ENCODE measurements at regions not wholly inside any gene's neighbourhood (a gene's known extent, or its start where the extent isn't known, plus 50 kb on each side); places are given as distances from the start of the nearest gene placed in this dataset.

DNA sequence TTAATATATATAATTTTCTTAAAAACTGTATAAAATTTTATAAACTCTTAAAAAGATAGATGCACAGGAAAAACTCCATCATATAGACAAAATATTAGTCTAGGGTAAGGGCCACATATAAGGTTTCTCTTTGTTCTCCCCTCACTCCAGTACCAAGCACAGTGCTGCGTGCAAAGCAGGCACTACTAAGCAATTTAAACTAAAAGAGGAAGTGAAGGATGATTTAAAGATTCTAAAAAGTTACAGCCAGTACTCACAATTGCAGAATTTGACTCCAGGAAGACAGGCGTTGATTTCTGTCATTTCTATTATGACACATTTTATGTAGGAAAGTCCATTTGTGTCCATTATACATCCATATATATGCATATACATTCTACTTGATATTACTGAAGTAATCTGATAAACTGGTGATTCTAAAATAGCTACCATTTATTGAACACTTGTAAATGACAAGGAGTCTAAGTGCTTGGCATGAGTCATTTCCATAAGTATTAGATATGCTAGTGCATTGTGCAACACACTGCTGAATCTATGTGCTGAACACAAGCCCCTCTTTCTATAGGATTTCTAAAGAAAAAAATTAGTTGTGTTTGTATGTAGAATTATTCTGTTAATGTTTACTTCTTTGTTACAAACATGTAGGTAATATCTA lies 785.5 kb upstream of the ARRDC4 start:
- no peak for DNase-seq (ENCODE audit: low spot score)

DNA sequence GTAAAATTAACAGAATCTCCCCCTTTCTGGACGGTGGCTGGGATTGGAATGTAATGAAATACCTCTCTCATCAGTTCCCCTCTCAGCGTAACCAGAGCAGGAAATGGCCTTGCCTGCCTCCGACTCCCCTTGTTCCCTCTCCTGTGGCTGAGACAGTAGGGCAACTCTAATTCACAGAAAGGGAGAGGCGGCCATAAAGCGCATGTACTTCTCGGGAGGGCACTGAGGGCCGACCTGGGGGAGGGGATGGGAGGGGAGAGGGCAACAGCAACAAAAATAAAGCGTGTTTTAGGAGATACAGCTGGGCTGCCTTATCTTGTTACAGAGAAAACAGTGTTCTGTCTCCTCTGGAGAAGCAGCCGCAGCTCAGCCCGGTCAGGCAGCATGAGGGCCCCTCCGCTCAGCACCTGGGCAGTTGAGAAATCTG lies 783.3 kb upstream of the ARRDC4 start:
- DNase-seq (ENCODE audit: low spot score), result peak; percentile 31

DNA sequence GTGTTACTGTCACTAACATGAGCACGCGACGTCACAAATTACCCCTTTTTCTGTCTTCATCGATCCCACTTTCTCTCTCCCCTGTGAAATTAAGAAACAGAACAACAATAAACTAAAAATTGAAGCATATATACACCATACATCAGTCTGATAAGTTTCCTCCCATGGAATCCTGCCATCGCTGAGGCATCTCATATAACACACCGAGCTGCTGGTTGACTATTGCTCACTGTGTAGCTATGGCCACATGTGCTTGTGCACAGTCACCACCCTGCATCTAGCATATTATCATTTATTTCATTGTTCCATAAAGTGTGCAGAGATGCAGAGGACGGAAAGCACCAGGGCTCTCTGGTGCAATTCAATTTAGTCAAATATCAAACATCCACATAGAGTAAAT lies 777.9 kb upstream of the ARRDC4 start:
- DNase-seq (ENCODE audit: low spot score), result no peak

DNA sequence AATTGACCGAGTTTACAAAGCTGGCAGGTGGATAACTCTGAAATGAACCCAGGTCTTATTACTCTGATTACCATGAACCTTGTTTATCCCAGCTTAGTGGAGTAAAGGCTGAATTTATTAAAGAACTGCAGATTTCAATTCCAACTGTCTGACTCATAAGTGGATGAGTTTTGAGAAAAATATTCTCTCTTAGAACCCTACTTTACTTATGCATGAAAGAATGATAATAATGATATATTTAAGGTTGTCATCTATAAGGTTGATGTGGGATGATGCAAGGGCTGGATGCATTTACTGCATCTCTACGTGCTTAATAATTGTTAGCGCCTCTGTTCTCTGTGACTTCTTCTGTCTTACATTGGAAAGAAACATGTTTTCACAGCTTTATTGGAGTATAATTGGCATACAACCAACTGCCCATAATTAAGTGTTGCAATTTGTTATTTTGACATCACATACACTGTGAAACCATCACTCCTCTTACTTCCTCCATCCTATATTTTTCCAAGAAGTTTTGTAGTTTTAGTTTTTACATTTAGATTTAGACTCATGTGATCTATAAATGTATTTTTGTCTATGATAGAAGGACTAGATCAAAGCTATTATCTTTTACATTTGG lies 771.2 kb upstream of the ARRDC4 start:
- DNase-seq (ENCODE audit: low spot score), result no peak

DNA sequence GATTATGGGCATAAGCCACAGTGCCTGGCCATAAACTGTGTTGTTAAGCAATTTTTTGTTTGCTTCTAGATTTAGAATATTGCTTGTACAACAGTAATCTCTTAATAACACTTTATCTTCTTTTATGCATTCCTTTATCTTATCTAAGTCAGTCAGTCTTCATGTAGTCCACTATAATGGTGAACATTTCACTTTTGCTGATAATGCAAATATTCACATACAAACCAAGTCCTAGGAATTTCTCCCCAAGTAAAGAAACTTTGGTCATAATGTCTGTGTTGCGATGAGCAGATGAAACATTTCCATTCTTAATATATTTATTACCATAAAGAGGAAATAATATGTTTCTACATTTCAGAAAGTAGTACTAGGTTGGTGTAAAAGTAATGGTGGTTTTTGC lies 765.8 kb upstream of the ARRDC4 start:
- DNase-seq (ENCODE audit: low spot score), result no peak

DNA sequence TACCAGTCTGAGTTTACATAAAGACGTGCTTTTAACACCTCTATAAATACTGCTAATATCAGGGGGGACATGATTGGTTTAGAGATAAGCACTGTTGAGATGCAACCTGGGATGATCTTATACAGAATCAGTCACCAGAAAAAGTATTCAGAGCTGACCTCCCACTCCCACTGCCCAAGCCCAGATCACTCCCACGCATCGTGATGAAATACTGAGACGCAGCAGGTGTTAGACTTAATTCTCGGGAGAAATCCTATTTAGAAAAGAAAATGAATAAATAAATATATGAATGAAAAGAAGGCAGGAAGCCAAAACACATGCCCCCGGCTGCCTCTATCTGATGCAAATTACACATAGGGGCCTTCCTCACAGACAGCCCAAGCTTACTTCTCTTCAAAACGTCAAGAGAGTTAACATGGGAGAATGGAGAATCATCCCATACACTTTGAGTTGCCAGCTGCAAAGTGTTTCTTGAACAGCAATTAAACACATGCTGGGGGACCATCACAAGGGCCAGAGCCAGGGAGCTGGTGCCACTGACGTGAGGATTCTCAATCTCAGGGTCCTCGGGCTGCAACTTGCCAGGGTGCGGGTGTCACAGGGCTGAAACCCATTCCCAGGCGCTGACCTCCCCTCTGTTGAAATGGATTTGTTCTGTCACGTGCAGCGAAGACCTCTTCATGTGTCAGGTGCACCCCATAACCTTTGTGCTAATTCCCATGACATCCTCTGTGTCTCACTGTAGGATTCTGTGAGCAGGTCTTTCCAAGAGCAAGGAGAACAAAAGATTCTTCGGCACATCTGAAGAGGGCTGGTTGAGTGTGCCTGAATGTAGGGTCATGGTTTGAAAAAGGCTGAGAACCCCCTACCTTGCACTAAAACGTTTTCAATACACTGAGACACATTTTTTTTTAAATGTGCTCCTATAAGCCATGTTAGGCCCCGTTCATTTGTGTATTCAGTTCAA lies 764.2 kb upstream of the ARRDC4 start:
- DNase-seq (ENCODE audit: low spot score), result peak; percentile 10

DNA sequence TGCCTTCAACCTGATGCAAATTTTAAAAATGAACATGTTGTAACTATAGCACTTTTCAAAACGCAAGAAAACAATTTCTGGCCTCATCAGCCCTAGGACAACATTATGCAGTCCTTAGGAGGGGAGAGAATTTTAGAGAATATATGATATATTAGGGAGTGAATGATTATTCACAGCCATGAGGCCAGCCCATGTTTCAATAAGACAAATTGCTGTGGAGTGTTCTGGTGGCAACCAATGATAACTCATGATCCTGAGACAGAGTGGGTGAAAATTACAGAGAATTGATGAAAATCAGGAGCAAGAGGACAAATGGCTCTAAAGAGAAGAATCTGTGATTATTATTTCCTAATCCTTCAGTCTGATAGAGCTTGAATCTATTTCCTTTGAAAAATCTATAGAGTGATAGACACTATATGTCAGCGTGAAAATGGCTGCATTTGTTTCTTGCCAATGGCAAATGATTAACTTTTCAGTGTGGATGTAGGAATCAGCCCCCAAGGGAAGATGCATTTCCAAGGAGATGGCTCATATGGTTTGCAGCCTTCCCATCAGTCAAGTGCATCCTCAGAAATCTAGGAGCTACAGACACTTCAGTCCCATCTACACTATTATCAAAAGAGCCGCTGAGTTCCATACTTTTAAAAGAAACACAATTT lies 761.0 kb upstream of the ARRDC4 start:
- no peak for DNase-seq (ENCODE audit: low spot score)

DNA sequence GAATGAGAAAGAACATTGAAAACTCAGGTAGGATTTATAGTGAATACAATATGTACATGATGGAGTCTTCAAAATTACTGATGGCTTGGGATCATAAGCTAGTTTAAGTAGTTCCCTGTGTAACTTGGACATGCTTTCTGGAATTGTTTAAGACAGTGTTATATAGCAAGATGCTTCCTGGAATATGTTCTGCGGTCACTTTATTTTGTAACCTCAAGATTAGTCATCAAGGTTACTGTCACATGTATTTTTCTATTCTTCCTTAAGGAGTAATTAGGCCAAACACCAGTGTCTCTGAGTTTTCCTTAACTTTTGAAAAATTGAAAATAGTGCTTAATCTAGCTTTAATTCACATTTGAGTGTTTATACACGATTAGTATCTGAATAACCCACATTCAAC lies 760.3 kb upstream of the ARRDC4 start:
- no peak for DNase-seq (ENCODE audit: low spot score)

DNA sequence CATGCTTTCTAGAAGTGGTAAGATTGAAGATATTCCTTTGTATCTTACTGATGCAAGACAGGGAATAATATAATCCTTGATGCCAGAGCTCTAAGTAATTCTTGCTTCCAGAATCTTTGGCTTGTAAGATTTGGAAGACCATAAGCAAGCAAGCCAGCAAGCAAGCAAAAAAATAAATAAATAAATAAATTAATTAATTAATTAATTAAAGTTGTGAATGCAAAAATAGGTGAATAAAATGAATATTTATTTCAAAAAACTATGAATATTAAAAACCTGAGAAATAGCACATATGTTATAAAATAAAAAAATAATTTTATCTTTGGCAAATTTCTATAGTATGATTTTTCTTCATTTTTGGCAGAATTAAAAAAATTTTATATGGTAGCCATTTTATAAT lies 750.2 kb upstream of the ARRDC4 start:
- no peak for DNase-seq (ENCODE audit: low spot score)

DNA sequence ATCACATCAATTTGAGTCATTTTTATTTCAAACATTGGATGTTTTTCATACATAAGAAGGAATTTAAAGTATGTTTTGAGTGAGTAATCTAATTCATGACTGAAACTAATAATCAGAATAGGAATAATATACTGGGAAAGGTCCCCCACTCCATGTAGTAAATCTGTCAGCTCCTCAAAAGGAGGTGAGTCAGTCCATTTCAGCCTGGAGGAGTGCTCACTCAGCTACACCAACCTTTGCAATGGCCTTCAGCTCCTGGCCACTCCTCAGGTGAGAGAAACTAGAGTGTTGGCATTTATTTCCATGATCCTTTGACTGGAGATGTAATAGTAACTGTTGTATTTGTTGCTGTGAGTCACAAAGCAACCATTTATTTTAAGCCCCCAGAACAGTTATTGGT lies 744.9 kb upstream of the ARRDC4 start:
- DNase-seq (ENCODE audit: low spot score), result no peak

DNA sequence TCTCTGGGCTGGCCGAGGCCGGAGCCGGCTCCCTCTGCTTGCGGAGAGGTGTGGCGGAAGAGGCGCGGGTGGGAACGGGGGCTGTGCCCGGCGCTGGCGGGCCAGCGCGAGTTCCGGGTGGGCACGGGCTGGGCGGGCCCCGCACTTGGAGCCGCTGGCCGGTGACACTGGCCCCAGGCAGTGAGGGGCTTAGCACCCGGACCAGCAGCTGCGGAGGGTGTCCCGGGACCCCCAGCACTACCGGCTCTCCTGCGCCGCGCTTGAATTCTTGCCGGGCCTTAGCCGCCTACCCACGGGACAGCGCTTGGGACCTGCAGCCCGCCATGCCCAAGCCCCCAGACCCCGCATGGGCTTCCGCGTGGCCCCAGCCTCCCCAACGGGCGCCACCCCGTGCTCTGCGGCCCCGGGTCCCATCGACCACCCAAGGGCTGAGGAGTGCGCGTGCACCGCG lies 736.3 kb upstream of the ARRDC4 start:
- DNase-seq (ENCODE audit: low spot score), result no peak

DNA sequence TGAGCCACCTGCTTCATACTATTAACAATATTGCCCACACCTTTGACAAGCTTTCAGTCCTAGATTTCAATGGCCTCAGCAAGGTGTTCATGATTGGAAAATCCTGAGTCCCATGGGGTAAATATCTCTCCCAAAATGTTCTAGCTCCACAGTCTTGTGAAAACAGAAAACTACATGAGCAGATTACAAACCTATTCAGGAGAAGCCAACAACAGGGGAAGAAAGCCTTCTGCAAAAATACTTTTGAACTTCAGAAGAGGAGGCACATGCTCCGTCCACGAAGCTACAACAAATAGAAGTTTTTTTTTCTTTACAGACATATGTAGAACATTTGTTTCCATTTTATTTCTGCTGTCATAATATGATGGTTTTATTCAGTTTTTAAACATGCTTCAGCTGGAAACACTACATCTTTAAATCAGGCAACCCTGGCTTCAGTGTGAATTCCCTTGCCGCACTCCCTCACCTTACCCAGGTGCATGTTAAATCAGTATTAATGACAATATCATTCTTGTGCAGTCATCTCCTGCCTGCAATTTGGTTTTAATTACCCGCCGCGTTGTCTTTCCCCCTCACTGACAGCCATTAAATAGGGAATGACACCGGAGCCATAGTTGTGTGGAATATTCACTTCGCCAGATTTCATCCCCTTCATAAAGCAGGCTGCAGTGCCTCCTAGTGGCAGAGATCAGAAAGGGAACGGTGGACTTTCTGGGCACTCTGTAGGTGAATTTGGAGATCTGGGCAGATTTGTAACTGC lies 725.5 kb upstream of the ARRDC4 start:
- DNase-seq (ENCODE audit: low spot score), result peak; percentile 71

DNA sequence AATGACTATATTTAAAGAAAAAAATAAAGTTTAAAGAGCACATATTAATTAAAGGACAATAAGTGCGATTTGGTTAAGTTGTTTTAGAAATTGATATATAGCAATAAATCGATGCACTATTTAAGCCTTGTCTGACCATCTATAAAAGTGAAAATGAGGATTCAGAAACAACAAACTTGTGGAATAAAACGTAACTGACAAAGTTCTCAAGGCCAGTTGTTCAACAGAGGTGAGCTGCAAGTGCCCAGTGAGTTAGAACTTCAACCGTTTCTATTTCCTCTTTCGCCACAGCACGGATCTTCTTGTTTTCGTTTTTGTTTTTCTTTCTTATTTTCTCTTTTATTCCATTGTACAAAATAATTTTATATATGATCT lies 724.9 kb upstream of the ARRDC4 start:
- DNase-seq (ENCODE audit: low spot score), result no peak

DNA sequence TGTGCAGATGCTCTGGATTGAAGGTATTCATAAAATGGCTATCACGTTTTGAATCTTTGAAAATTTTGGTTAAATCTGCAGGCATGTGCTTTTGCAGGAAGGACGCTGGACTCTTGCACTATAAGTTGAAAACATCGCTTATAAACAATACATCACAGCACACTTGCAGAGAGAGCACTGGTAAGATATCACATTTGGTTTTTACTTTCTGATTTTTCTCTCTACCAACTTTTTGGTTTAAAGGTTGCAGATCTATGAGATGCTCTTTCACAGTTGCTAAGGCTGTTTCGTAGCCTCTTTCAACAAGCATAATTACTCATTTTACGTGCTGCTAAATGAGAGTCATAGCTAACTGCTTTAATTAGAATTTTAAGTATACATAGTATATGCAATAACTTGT lies 724.4 kb upstream of the ARRDC4 start:
- DNase-seq (ENCODE audit: low spot score), result no peak

DNA sequence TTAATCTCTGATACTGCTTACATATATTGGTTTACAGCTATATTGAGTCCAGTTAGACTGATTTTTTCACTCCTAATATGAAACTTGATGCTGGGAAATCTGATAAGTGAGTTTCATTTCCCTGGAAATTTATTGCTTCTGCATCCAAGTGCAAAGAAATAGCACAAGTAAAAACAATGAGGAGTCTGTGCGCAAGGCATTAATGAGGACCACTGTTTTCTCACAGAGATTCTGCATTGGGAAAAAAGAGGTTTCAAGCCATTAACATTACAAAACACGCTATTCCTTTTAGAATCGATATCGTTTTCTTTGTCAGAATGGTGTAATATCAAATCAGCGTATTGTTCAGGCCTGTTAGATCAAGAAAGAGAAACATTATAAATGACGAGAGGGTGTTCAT lies 723.3 kb upstream of the ARRDC4 start:
- no peak for DNase-seq (ENCODE audit: low spot score)

DNA sequence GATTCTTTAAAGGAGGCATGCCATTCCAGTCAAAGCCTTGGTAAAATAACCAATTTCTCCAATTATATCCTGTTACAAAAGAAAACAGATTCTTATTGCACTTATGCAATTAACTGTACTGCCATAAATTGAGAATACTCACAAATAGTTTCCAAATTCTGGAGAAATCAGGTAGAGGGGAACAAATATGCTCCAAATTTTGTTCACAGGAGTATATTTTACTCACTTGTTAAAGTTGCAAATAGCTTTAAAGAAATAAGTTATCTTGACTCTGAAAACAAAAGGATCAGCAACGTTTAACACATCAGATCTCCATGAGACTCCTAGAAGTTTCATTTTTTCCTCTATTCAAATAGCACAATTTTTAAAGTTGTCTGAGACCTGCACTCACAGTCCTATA lies 712.1 kb upstream of the ARRDC4 start:
- no peak for DNase-seq (ENCODE audit: low spot score)

DNA sequence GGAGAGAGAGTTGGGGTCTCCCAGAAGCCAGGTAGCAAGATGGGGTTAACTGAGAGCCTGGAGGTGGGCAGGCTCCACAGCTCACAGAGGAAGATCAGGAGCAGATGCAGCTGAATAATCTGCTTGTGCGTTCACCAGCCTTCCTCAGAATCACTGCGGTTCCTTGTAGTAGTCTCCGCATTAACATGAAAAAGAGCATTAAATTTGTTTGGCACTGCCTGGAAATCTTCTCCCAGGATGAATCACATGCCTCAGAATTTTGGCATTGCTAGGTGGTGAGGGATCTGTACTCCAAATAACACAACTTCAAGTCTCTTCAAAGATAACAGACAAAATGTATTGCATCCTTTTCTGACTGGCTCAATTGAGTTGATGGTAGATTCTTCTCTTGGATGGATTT lies 700.6 kb upstream of the ARRDC4 start:
- DNase-seq (ENCODE audit: low spot score), result no peak

DNA sequence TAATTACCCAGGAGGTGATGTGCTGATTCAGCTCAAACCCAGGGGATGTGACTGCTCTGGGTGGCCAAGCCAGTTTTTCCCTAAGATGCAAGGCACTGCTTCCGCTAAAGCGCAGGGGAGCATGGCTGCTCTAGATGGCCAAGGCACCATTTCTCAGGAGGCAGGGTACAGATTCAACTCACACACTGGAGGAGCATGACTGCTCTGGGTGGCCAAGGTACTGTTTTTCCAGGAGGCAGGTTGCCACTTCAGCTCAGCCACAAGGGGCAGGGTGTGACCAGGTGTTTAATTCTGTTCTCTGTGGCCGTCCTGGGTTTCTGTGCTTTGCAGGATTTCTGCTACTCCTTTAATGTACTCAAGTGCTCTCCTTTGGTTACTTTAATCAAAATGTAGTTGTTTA lies 659.3 kb upstream of the ARRDC4 start:
- DNase-seq (ENCODE audit: low spot score), result no peak

DNA sequence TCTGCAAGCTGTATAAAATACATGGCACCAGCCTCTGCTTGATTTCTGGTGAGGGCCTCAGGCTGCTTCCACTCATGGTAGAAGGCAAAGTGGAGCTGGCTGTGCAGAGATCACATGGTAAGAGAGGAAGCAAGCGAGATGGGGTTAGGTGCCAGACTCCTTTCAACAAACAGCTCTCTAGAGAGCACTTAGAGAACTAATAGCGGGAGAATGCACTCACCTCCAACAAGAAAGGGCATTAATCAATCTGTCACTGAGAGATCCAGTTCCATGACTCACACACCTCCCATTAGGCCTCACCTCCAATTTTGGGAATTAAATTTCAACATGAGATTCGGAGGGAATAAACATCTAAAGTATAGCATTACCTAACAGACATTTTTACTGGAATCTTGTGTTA lies 644.1 kb upstream of the ARRDC4 start:
- DNase-seq (ENCODE audit: low spot score), result no peak

DNA sequence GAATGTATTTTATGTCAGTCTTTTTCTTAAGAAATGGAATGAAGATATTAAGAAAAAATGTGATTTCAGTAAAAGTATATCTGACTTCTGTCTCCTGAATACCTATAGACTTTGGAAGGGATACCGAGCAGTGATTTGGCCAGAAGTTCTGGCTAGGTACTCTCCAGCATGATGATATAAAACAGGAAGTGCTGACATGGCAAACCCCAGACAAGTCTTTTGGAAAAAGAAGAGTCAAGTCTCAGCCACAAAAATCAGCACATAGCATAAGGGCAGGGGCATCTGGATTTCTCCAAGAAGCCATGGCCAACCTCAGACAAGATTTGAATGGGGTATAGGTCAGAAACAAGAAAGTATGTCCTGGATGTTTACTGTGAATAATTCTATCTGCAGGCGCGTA lies 643.3 kb upstream of the ARRDC4 start:
- DNase-seq (ENCODE audit: low spot score), result no peak

DNA sequence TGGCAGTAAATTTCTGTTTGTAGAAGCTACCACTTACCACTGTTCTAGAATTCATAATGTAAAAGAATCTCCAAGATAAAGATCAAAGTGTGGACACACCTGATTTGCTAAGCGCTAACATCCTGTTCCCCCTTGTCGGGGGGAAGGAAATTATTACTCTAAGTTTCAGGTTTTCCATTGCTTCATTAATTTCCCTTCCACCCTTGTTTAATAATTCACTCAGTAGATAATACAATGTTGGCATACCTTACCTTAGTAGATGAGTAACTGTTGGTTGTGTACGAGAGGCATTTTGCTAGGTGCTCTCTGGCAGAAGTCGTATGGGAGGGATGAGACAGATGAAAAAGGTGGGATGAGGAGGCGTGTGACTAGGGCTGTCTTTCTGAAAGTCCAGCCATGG lies 641.2 kb upstream of the ARRDC4 start:
- DNase-seq (ENCODE audit: low spot score), result no peak

DNA sequence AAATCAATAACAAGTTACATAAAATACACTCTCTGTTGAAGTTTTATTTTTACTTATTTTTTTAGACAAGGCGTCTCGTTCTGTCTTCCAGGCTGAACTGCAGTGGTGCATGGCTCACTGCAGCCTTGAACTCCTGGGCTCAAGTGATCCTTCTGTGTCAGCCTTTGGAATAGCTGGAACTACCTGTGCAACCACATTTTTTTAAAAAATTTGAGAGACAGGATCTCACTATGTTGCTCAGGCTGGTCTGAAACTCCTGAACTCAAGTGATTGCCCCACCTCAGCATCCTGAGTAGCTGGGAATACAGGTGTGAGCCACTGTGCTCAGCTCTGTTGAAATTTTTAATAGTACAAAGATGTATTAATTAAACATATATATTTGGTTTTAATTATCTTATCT lies 614.3 kb upstream of the ARRDC4 start:
- DNase-seq (ENCODE audit: low spot score), result no peak
